GM12875 (cell line): ENCODE measurements at regions not wholly inside any gene's neighbourhood (a gene's known extent, or its start where the extent isn't known, plus 50 kb on each side); places are given as distances from the start of the nearest gene placed in this dataset.

Source experiments
- H3K4me3 ChIP-seq: one replicate; pipeline ENCODE4 v1.5.1; 2011; ENCODE audit warnings: low read depth, low read length, control low read depth
- TF ChIP-seq, protein P1 (sequence below): IDR thresholded peaks from 2 replicates; pipeline ENCODE4 v1.5.1; 2011; ENCODE audit warnings: low read depth, mild to moderate bottlenecking, control low read depth, inconsistent platforms, low read length, moderate library complexity, borderline replicate concordance; ENCODE audit not compliant: insufficient read depth

DNA sequence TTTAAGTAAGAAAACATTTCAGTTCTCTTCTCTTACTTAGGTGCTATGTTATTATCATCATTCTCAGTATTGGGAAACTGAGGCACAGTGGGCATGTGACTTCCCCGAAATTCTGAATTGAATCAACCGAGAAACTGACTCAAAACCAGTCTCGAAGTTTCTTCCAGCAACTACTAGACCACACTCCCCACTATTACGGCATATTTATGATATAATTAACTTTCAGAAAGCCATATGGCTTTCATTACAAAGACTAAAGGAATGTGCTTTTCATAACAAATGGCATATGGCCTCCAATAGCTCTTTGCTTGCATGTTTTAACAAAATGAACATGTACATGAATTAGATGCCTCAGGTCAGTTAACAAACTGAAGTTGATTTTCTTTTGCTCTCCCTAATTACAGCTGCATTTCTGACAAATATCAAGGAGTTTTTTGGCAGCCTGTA, 182.9 kb upstream of the SLC38A2 start:
- TF ChIP-seq, protein P1, sequence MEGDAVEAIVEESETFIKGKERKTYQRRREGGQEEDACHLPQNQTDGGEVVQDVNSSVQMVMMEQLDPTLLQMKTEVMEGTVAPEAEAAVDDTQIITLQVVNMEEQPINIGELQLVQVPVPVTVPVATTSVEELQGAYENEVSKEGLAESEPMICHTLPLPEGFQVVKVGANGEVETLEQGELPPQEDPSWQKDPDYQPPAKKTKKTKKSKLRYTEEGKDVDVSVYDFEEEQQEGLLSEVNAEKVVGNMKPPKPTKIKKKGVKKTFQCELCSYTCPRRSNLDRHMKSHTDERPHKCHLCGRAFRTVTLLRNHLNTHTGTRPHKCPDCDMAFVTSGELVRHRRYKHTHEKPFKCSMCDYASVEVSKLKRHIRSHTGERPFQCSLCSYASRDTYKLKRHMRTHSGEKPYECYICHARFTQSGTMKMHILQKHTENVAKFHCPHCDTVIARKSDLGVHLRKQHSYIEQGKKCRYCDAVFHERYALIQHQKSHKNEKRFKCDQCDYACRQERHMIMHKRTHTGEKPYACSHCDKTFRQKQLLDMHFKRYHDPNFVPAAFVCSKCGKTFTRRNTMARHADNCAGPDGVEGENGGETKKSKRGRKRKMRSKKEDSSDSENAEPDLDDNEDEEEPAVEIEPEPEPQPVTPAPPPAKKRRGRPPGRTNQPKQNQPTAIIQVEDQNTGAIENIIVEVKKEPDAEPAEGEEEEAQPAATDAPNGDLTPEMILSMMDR = no peak
- no peak overlapping the region for H3K4me3 ChIP-seq

DNA sequence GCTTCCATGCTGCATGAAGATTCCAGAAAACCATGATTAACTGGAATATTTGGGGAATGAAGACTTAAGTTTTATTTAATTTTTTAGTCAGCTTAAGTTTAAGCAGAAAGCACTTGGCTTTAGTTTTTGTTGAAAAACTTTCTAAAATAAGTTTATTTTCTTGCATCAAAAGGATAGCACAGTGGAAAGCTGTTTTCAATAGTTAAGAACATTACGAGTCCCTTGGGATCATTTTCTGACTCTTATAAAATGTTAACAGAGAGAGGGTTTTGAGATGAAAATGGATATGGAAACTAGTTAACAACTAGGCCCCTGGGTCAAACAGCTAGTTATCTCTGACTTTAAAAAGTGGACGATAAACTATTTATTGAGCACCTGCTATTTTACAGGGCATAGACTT, 181.9 kb upstream of the SLC38A2 start:
- TF ChIP-seq, protein P1 = no peak

DNA sequence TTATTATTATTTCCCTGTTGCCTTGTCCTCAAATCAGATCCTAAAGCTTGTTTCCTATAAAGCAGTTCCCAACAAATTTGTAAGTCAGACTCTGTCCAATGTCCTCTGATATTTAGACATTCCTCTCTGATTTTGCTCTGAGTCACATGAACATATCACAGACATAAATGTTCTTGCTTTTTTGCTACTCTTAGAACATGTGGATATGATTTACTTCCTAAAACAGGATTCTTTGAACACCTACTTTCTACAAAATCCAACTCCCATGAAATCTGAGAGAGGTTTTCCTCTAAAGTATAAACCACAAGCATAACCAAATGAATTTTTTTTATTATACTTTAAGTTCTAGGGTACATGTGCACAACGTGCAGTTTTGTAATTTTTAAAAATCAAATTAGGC, 181.3 kb upstream of the SLC38A2 start:
- TF ChIP-seq, protein P1 = no peak
- no peak overlapping the region for H3K4me3 ChIP-seq

More for the DNA sequence above, 181.9 kb upstream of the SLC38A2 start:
- no peak overlapping the region for H3K4me3 ChIP-seq

DNA sequence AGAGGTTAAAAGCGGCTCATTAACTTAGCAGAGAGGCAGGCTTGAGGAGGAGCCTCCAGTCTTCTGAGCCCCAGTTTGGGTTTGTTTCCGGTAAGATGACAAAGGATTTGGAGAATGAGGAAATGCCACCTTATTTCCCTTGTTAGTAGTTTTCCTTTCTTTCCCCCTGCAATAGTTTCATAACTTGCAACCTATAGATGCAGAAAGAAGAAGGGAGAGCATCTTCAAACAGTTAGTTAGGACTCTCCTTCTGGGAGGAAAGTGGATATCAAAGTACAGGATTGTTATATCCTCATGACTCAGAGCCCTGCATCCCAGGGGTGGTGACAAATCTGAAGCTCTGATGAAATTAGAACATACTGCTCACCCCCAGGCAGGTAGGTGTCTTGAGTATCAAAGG, 180.7 kb upstream of the SLC38A2 start:
- TF ChIP-seq, protein P1 = no peak
- H3K4me3 ChIP-seq = no peak overlapping the region

DNA sequence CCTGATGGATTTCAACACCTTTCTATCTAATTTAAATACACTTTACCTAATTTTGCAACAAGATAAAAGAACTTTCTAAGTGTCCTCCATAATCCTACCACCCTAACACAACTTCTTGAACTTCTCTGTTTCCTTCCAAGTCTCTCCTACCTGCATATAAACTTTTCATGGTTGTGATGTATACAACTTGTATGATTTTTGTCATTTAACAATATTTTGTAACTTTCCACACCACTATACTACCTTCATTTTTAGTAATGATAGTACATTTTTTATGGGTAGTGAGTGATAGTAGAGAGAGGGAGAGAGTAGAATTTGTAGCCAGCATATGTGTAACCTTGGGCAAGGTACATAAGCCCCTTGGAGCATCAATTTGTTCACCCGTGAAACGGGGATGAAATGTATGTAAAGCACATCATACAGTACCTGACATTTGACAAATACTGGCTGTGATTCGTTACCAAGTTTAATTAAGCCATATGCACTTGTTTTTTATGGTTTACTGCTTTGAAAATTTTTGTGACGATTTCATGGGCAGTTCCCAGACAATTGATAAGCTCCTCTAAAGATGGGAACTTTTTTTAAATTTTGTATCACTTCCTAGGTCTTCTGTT, 177.8 kb upstream of the SLC38A2 start:
- no peak overlapping the region for H3K4me3 ChIP-seq
- TF ChIP-seq, protein P1 = no peak

DNA sequence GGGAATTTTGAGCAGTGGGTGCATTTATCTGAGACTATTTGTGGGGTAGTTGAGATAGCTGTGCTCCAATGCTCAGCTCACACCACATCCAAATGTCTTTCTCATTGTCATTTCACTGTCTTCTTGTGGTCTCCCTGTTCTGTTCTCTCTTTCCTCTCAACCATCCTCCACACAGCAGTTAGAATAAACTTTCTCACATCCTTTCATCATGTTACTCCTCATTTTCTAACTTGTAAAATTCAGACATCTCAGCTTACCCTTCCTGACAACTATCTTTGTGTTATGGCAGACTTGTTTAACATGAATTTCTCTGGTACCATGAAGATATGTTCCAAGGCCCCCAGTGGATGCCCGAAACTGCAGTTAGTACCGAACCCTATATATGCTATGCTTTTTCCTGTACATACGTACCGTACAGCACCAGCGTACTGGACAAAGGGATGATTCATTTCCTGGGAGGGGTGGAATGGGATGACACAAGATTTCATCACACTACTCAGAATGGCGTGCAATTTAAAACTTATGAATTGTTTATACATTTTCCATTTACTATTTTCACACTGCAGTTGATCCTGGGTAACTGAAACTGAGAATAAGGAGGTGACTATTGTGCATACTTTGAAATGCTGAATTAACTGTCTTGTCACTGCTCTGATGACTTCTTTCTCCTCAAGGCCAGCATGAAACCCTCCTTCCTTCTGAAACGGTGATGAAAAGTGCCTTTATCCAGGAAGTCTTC, 177.1 kb upstream of the SLC38A2 start:
- TF ChIP-seq, protein P1 = no peak
- no peak overlapping the region for H3K4me3 ChIP-seq

DNA sequence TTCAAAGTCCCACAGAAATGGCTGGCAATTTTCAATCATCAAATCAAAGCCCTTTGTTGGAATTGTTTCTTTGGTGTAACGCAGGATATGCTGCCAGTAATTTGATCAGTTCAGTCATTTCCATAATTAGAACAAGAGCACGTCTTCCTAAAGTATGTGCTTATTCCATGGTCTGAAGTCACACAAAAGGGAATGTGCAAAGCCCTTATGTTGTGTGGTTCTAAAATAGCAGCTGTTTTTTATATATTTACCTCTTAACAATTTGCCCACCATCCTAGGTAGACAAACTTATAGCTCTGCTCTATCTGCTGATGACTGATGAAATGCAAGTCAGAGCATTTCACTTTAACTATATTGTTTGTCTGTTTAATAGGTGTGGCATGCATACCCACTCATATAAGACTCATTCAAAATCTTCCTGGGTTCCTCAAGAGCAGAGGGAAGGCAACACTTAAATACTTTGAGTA, 176.1 kb upstream of the SLC38A2 start:
- H3K4me3 ChIP-seq = no peak overlapping the region
- TF ChIP-seq, protein P1 = no peak
